HG03342 (cell line): ENCODE measurements at regions not wholly inside any gene's neighbourhood (a gene's known extent, or its start where the extent isn't known, plus 50 kb on each side); places are given as distances from the start of the nearest gene placed in this dataset.
"Not testable (repeated sequence)": the region's sequence is repeated elsewhere in the genome, so short reads cannot be mapped to it uniquely, and the experiment has no call there.

ENCODE experiments used
- ATAC-seq: cut with Tn5 transposase; IDR thresholded peaks from one replicate; pipeline ENCODE4 v1.9.1; 2021; ENCODE audit warnings: mild to moderate bottlenecking, moderate library complexity; ENCODE audit not compliant: unreplicated experiment

GRCh38 chr1:233722212-233722979 lies 108.5 kb downstream of the KCNK1 start:
- no peak for ATAC-seq

GRCh38 chr1:233723387-233723786 lies 109.5 kb downstream of the KCNK1 start:
- ATAC-seq: no peak

- ATAC-seq: not testable (repeated sequence)
Observed at GRCh38 chr1:233724131-233724631, 110.3 kb downstream of the KCNK1 start.

GRCh38 chr1:233725423-233725822 lies 111.5 kb downstream of the KCNK1 start:
- no peak for ATAC-seq

GRCh38 chr1:233728721-233729120 lies 114.8 kb downstream of the KCNK1 start:
- no peak for ATAC-seq

GRCh38 chr1:233730380-233730779 lies 116.5 kb downstream of the KCNK1 start:
- no peak for ATAC-seq

- no peak for ATAC-seq
Observed at GRCh38 chr1:233730809-233731208, 116.9 kb downstream of the KCNK1 start.

- no peak for ATAC-seq
Observed at GRCh38 chr1:233732206-233732605, 118.3 kb downstream of the KCNK1 start.

- no peak for ATAC-seq
Observed at GRCh38 chr1:233734456-233734855, 120.5 kb downstream of the KCNK1 start.

GRCh38 chr1:233735331-233735730 lies 121.4 kb downstream of the KCNK1 start:
- no peak for ATAC-seq

GRCh38 chr1:233735847-233736246 lies 121.9 kb downstream of the KCNK1 start:
- ATAC-seq: no peak

- ATAC-seq: no peak
Observed at GRCh38 chr1:233737341-233737740, 123.4 kb downstream of the KCNK1 start.

GRCh38 chr1:233738396-233738795 lies 124.5 kb downstream of the KCNK1 start:
- no peak for ATAC-seq

- ATAC-seq: no peak
Observed at GRCh38 chr1:233738850-233739249, 124.9 kb downstream of the KCNK1 start.

- no peak for ATAC-seq
Observed at GRCh38 chr1:233744779-233745513, 131.0 kb downstream of the KCNK1 start.

GRCh38 chr1:233750139-233750538 lies 136.2 kb downstream of the KCNK1 start:
- ATAC-seq: no peak

- ATAC-seq: no peak
Observed at GRCh38 chr1:233759665-233760064, 144.8 kb upstream of the SLC35F3 start.

GRCh38 chr1:233764304-233764703 lies 140.2 kb upstream of the SLC35F3 start:
- not testable (repeated sequence) for ATAC-seq

GRCh38 chr1:233777566-233777965 lies 126.9 kb upstream of the SLC35F3 start:
- no peak for ATAC-seq

GRCh38 chr1:233780049-233780448 lies 124.4 kb upstream of the SLC35F3 start:
- ATAC-seq: no peak

GRCh38 chr1:233782937-233783586 lies 121.4 kb upstream of the SLC35F3 start:
- ATAC-seq: no peak

- ATAC-seq: no peak
Observed at GRCh38 chr1:233787599-233787998, 116.9 kb upstream of the SLC35F3 start.
